ENCODE measurements at regions not wholly inside any gene's neighbourhood (a gene's known extent, or its start where the extent isn't known, plus 50 kb on each side); places are given as distances from the start of the nearest gene placed in this dataset.

GRCh38 chr20:60232380-60232779 lies 274.2 kb downstream of the CDH26 start:
- no peaks in the 10 kb centered on the region for H3K79me1 ChIP-seq (ENCODE audit: low read depth, low read length)
- no peak overlapping the region for H3K27ac ChIP-seq (replicated peaks; ENCODE audit: low read length)
- H3K9ac ChIP-seq (ENCODE audit: low read depth, low read length, poor library complexity) = no peak overlapping the region
- H2AK5ac ChIP-seq (ENCODE audit: low read depth, low read length) = no peak overlapping the region
- H3K36me3 ChIP-seq (replicated peaks in 1 of 2; ENCODE audit: control insufficient read depth in 2 of 2, insufficient read depth in 2 of 2, low read length in 2 of 2) = no peaks in the 10 kb centered on the region
- no peak overlapping the region for H3K4me3 ChIP-seq (ENCODE audit: low read length in 2 of 2)
- H3K9me3 ChIP-seq (replicated peaks in 1 of 2; ENCODE audit: control insufficient read depth in 2 of 2, insufficient read depth in 1 of 2, low read depth in 1 of 2, low read length in 2 of 2) = peaks cover 0 to 4% of the 10 kb centered on the region in 2 donors
- no peak overlapping the region for H2AFZ ChIP-seq (ENCODE audit: low read length)
- H2BK5ac ChIP-seq (ENCODE audit: low read length) = no peak overlapping the region
- H3K18ac ChIP-seq (ENCODE audit: low read length) = no peak overlapping the region
- no peak overlapping the region for H4K8ac ChIP-seq (ENCODE audit: low read depth, low read length)
- H3K23ac ChIP-seq (ENCODE audit: low read depth, low read length, poor library complexity) = no peak overlapping the region
- no peak overlapping the region for H3K14ac ChIP-seq (ENCODE audit: low read length)
- no peak overlapping the region for H2BK12ac ChIP-seq (ENCODE audit: low read length)
- no peak for DNase-seq (ENCODE audit: low spot score)
- no peak overlapping the region for H2BK15ac ChIP-seq (ENCODE audit: low read length)
- WGBS, 2 donors (ENCODE audit: extremely low coverage in 2 of 2, insufficient read length in 2 of 2, insufficient replicate concordance in 1 of 2) = no CpG with 5 or more reads among the region's 4 CpGs
- H3K27me3 ChIP-seq (ENCODE audit: control insufficient read depth in 3 of 3, insufficient read depth in 3 of 3, low read depth in 1 of 3, low read length in 3 of 3) = peaks cover 0 to 3% (median 2%) of the 10 kb centered on the region in 3 experiments
- no peaks in the 10 kb centered on the region for H3K4me1 ChIP-seq (ENCODE audit: control insufficient read depth in 2 of 2, insufficient read depth in 1 of 2, low read depth in 1 of 2, low read length in 2 of 2)
- no peak overlapping the region for H2BK120ac ChIP-seq (ENCODE audit: low read depth, low read length)
- H3K4ac ChIP-seq (ENCODE audit: low read length) = no peak overlapping the region
- H4K91ac ChIP-seq (ENCODE audit: low read depth, low read length, poor library complexity) = no peak overlapping the region
- H3K4me2 ChIP-seq (ENCODE audit: insufficient read depth, low read length, poor library complexity, severe bottlenecking) = no peak overlapping the region

- Histone ChIP-seq H3K4ac (ENCODE audit: low read length) (no peak overlapping the region), H3K18ac (ENCODE audit: low read length) (no peak overlapping the region), H4K8ac (ENCODE audit: low read depth, low read length) (no peak overlapping the region), H3K14ac (ENCODE audit: low read length) (no peak overlapping the region), H2BK120ac (ENCODE audit: low read depth, low read length) (no peak overlapping the region), H3K27ac (replicated peaks; ENCODE audit: low read length) (no peak overlapping the region), H3K4me1 (ENCODE audit: control insufficient read depth in 2 of 2, insufficient read depth in 1 of 2, low read depth in 1 of 2, low read length in 2 of 2) (no peaks in the 10 kb centered on the region), H2BK5ac (ENCODE audit: low read length) (no peak overlapping the region), H4K91ac (ENCODE audit: low read depth, low read length, poor library complexity) (no peak overlapping the region), H3K9ac (ENCODE audit: low read depth, low read length, poor library complexity) (no peak overlapping the region), H3K36me3 (replicated peaks in 1 of 2; ENCODE audit: control insufficient read depth in 2 of 2, insufficient read depth in 2 of 2, low read length in 2 of 2) (no peaks in the 10 kb centered on the region), H3K79me1 (ENCODE audit: low read depth, low read length) (no peaks in the 10 kb centered on the region), H3K4me2 (ENCODE audit: insufficient read depth, low read length, poor library complexity, severe bottlenecking) (no peak overlapping the region), H2BK12ac (ENCODE audit: low read length) (no peak overlapping the region), H3K23ac (ENCODE audit: low read depth, low read length, poor library complexity) (no peak overlapping the region), H2AK5ac (ENCODE audit: low read depth, low read length) (no peak overlapping the region), H2AFZ (ENCODE audit: low read length) (no peak overlapping the region), H3K27me3 (ENCODE audit: control insufficient read depth in 3 of 3, insufficient read depth in 3 of 3, low read depth in 1 of 3, low read length in 3 of 3) (peaks cover 0 to 3% (median 2%) of the 10 kb centered on the region in 3 experiments), H3K4me3 (ENCODE audit: low read length in 2 of 2) (no peak overlapping the region), H3K9me3 (replicated peaks in 1 of 2; ENCODE audit: control insufficient read depth in 2 of 2, insufficient read depth in 1 of 2, low read depth in 1 of 2, low read length in 2 of 2) (peaks cover 0 to 5% of the 10 kb centered on the region in 2 donors), H2BK15ac (ENCODE audit: low read length) (no peak overlapping the region)
- no peak for DNase-seq (ENCODE audit: low spot score)
- no CpG with 5 or more reads among the region's 3 CpGs for WGBS, 2 donors (ENCODE audit: extremely low coverage in 2 of 2, insufficient read length in 2 of 2, insufficient replicate concordance in 1 of 2)
Observed at GRCh38 chr20:60233018-60233630, 274.9 kb downstream of the CDH26 start.

GRCh38 chr20:60236613-60237012 lies 278.4 kb downstream of the CDH26 start:
- Histone ChIP-seq H3K4me1 (ENCODE audit: control insufficient read depth in 2 of 2, insufficient read depth in 1 of 2, low read depth in 1 of 2, low read length in 2 of 2) (peaks cover 0 to 4% of the 10 kb centered on the region in 2 donors), H3K23ac (ENCODE audit: low read depth, low read length, poor library complexity) (no peak overlapping the region), H2BK15ac (ENCODE audit: low read length) (no peak overlapping the region), H3K79me1 (ENCODE audit: low read depth, low read length) (no peaks in the 10 kb centered on the region), H3K36me3 (replicated peaks in 1 of 2; ENCODE audit: control insufficient read depth in 2 of 2, insufficient read depth in 2 of 2, low read length in 2 of 2) (no peaks in the 10 kb centered on the region), H2BK120ac (ENCODE audit: low read depth, low read length) (no peak overlapping the region), H2BK5ac (ENCODE audit: low read length) (no peak overlapping the region), H2BK12ac (ENCODE audit: low read length) (no peak overlapping the region), H3K9ac (ENCODE audit: low read depth, low read length, poor library complexity) (no peak overlapping the region), H3K4me3 (ENCODE audit: low read length in 2 of 2) (no peak overlapping the region), H3K27ac (replicated peaks; ENCODE audit: low read length) (no peak overlapping the region), H4K91ac (ENCODE audit: low read depth, low read length, poor library complexity) (no peak overlapping the region), H3K14ac (ENCODE audit: low read length) (no peak overlapping the region), H2AK5ac (ENCODE audit: low read depth, low read length) (no peak overlapping the region), H2AFZ (ENCODE audit: low read length) (no peak overlapping the region), H3K9me3 (replicated peaks in 1 of 2; ENCODE audit: control insufficient read depth in 2 of 2, insufficient read depth in 1 of 2, low read depth in 1 of 2, low read length in 2 of 2) (peaks cover 0 to 3% of the 10 kb centered on the region in 2 donors), H3K4me2 (ENCODE audit: insufficient read depth, low read length, poor library complexity, severe bottlenecking) (no peak overlapping the region), H3K18ac (ENCODE audit: low read length) (no peak overlapping the region), H3K27me3 (ENCODE audit: control insufficient read depth in 3 of 3, insufficient read depth in 3 of 3, low read depth in 1 of 3, low read length in 3 of 3) (peaks cover 0 to 11% (median 4%) of the 10 kb centered on the region in 3 experiments), H3K4ac (ENCODE audit: low read length) (no peak overlapping the region), H4K8ac (ENCODE audit: low read depth, low read length) (no peak overlapping the region)
- WGBS, 2 donors (ENCODE audit: extremely low coverage in 2 of 2, insufficient read length in 2 of 2, insufficient replicate concordance in 1 of 2) = no CpG with 5 or more reads among the region's 1 CpG
- DNase-seq (ENCODE audit: low spot score) = no peak

- no CpG with 5 or more reads among the region's 7 CpGs for WGBS, 2 donors (ENCODE audit: extremely low coverage in 2 of 2, insufficient read length in 2 of 2, insufficient replicate concordance in 1 of 2)
- Histone ChIP-seq H2AK5ac (ENCODE audit: low read depth, low read length) (no peak overlapping the region), H3K18ac (ENCODE audit: low read length) (no peak overlapping the region), H4K91ac (ENCODE audit: low read depth, low read length, poor library complexity) (no peak overlapping the region), H3K14ac (ENCODE audit: low read length) (no peak overlapping the region), H3K79me1 (ENCODE audit: low read depth, low read length) (no peaks in the 10 kb centered on the region), H2BK12ac (ENCODE audit: low read length) (no peak overlapping the region), H3K27ac (replicated peaks; ENCODE audit: low read length) (no peak overlapping the region), H3K23ac (ENCODE audit: low read depth, low read length, poor library complexity) (no peak overlapping the region), H4K8ac (ENCODE audit: low read depth, low read length) (no peak overlapping the region), H3K27me3 (ENCODE audit: control insufficient read depth in 3 of 3, insufficient read depth in 3 of 3, low read depth in 1 of 3, low read length in 3 of 3) (peaks cover 0 to 11% (median 4%) of the 10 kb centered on the region in 3 experiments), H3K9ac (ENCODE audit: low read depth, low read length, poor library complexity) (no peak overlapping the region), H3K4me3 (ENCODE audit: low read length in 2 of 2) (no peak overlapping the region), H3K36me3 (replicated peaks in 1 of 2; ENCODE audit: control insufficient read depth in 2 of 2, insufficient read depth in 2 of 2, low read length in 2 of 2) (no peaks in the 10 kb centered on the region), H2BK15ac (ENCODE audit: low read length) (no peak overlapping the region), H3K9me3 (replicated peaks in 1 of 2; ENCODE audit: control insufficient read depth in 2 of 2, insufficient read depth in 1 of 2, low read depth in 1 of 2, low read length in 2 of 2) (peaks cover 0 to 3% of the 10 kb centered on the region in 2 donors), H3K4ac (ENCODE audit: low read length) (no peak overlapping the region), H3K4me1 (ENCODE audit: control insufficient read depth in 2 of 2, insufficient read depth in 1 of 2, low read depth in 1 of 2, low read length in 2 of 2) (peaks cover 0 to 4% of the 10 kb centered on the region in 2 donors), H2BK120ac (ENCODE audit: low read depth, low read length) (no peak overlapping the region), H2AFZ (ENCODE audit: low read length) (no peak overlapping the region), H3K4me2 (ENCODE audit: insufficient read depth, low read length, poor library complexity, severe bottlenecking) (no peak overlapping the region), H2BK5ac (ENCODE audit: low read length) (no peak overlapping the region)
- no peak for DNase-seq (ENCODE audit: low spot score)
Observed at GRCh38 chr20:60237981-60238380, 279.8 kb downstream of the CDH26 start.

All from neuronal stem cell (in vitro differentiated cells).